BLaER1 (cell line): ENCODE measurements at regions not wholly inside any gene's neighbourhood (a gene's known extent, or its start where the extent isn't known, plus 50 kb on each side); places are given as distances from the start of the nearest gene placed in this dataset.
"Not testable (repeated sequence)": the region's sequence is repeated elsewhere in the genome, so short reads cannot be mapped to it uniquely, and the experiment has no call there.

ENCODE experiments used
- H3K27ac ChIP-seq: shearing (Covaris generic); formaldehyde crosslinking; 2 replicates; pipeline ENCODE4 v1.8.1; 2022
- H3K27me3 ChIP-seq: shearing (Covaris generic); formaldehyde crosslinking; 2 replicates; pipeline ENCODE4 v1.8.1; 2022
- H3K36me3 ChIP-seq: shearing (Covaris generic); formaldehyde crosslinking; 2 replicates; pipeline ENCODE4 v1.8.1; 2022
- H3K4me1 ChIP-seq: shearing (Covaris generic); formaldehyde crosslinking; 2 replicates; pipeline ENCODE4 v1.8.1; 2022
- H3K4me2 ChIP-seq: shearing (Covaris generic); formaldehyde crosslinking; 2 replicates; pipeline ENCODE4 v1.8.1; 2022
- H3K4me3 ChIP-seq: shearing (Covaris generic); formaldehyde crosslinking; 2 replicates; pipeline ENCODE4 v1.8.1; 2022
- H3K9ac ChIP-seq: shearing (Covaris generic); formaldehyde crosslinking; 2 replicates; pipeline ENCODE4 v1.8.1; 2022
- H3K9me3 ChIP-seq: shearing (Covaris generic); formaldehyde crosslinking; 2 replicates; pipeline ENCODE4 v1.8.1; 2022
- H4K20me1 ChIP-seq: shearing (Covaris generic); formaldehyde crosslinking; 2 replicates; pipeline ENCODE4 v1.8.1; 2022

DNA sequence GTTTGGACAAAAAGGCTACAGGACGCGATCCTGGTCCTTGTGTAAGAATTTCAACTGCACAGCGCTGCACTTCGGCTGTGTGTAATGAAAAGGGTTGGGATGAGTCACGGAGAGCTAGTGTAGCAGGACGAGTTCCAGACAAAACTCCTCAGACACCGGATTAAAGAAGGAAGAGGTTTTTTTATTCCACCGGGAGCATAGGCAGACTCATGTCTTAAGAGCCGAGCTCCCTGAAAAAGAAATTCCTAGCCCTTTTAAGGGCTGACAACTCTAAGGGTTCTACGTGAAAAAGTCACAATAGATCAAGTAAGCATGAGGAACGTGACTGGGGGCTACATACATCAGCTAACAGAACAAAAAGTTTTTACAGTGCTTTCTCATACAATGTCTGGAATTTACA is 54.8 kb upstream of the FAM90A1 start:
- not testable (repeated sequence) for H3K27ac ChIP-seq, H3K9me3 ChIP-seq, H3K4me1 ChIP-seq, H3K27me3 ChIP-seq, H4K20me1 ChIP-seq, H3K36me3 ChIP-seq, H3K4me3 ChIP-seq, H3K4me2 ChIP-seq, H3K9ac ChIP-seq

DNA sequence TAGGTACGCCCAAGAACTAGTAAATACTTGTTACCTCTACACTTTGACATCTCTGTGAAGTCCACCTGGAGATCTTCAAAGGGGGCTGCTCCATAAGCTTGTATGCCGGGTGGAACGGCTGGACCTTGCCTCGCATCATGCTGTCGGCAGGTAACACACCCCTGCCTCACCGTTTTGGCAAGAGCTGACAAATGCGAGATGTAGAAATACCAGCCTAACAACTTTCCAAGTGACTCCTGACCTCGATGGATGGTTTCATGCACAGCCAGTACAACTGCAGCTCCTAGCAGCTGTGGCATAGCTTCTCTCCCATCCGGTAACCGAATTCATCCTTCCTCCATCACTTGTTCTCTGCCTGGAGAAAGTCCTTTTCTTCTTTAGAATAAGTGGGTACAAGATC is 58.3 kb upstream of the FAM90A1 start:
- H3K27ac ChIP-seq, H4K20me1 ChIP-seq, H3K4me2 ChIP-seq: not testable (repeated sequence)

DNA sequence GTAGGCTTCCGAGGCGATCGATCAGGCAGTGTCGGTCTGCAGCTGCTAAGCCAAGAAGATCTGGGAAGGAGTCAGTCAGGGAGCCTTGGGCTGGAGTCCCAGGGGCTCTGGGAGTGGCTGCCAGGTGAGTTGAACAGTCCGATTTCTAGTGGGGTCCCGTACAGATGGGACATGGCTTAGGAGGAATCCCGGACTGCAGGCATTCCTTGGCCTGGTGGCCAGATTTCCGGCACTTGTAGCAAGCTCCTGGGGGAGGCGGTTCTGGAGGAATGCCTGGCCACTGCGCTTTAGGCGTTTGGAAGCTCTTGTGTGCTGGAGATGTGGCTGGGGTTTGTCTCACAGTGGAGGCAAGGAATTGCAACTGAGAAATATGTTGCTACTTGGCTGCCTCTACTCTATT is 64.3 kb upstream of the FAM90A1 start:
- not testable (repeated sequence) for H4K20me1 ChIP-seq, H3K9ac ChIP-seq, H3K36me3 ChIP-seq, H3K4me3 ChIP-seq, H3K27me3 ChIP-seq, H3K4me2 ChIP-seq, H3K4me1 ChIP-seq, H3K9me3 ChIP-seq, H3K27ac ChIP-seq

More for the DNA sequence above, 58.3 kb upstream of the FAM90A1 start:
- H3K36me3 ChIP-seq, H3K4me3 ChIP-seq, H3K9me3 ChIP-seq, H3K4me1 ChIP-seq, H3K27me3 ChIP-seq, H3K9ac ChIP-seq: not testable (repeated sequence)

DNA sequence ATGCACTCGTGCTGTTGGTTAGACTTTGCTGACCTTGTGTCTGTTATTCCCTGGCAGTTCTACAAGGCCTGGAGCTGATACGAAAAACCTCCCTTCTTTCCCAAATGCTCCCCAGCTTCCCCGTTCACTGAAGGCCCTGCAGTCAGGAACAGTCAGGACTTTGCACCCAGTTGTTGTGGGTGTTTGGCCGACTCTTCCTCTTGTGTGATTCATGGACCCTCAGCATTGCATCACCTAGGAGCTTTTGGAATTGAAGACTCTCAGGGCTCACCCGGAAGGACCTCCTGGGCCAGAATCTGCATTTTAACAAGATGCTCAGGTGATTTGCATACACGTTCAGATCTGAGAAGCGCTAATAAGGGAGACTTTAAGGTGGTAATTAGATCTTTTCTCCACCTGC is 67.2 kb upstream of the FAM90A1 start:
- H3K4me3 ChIP-seq, H4K20me1 ChIP-seq, H3K9ac ChIP-seq, H3K36me3 ChIP-seq, H3K27ac ChIP-seq, H3K27me3 ChIP-seq, H3K4me2 ChIP-seq, H3K9me3 ChIP-seq, H3K4me1 ChIP-seq: not testable (repeated sequence)

DNA sequence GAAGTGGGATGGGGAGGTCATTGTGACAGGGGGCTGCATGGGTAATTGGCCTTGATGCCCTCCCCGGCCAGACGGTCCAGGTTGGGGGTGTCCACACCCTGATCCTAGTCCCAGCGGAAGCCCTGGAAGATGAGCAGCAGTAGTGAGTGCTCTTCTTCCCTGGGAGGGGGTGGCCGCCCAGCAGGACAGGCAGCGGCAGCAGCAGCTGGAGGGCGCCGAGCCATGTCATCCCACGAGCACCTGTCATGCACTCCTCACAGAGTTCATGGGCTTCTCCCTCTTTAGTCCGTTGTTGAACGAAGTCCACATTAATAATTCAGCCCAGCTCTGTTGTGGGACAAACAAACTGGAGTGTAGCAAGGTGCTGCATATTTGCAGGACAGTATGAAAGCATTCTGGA is 81.2 kb upstream of the FAM90A1 start:
- H3K4me2 ChIP-seq, H3K36me3 ChIP-seq, H3K9me3 ChIP-seq, H3K9ac ChIP-seq, H3K27me3 ChIP-seq, H4K20me1 ChIP-seq, H3K4me3 ChIP-seq, H3K4me1 ChIP-seq, H3K27ac ChIP-seq: not testable (repeated sequence)

DNA sequence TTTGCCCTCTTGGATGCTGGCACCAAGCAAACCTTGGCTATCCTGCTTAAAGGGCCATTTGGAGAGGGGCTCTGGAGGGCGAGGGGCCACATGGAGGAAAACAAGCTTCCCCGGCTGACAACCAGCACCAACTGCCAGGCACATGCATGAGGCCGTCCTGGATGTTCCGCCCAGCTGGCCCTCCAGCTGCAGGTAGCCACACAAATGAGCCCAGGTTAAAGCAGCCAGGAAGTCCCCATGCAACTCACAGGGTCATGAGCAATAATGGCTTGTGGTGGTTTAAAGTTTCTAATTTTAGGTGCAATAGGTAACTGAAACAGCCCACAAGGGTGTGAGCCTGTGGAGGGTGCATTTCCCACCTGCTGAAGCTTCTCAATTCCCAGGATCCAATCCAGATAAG is 88.6 kb upstream of the FAM90A1 start:
- not testable (repeated sequence) for H3K9me3 ChIP-seq, H3K27ac ChIP-seq, H3K4me3 ChIP-seq, H3K36me3 ChIP-seq, H3K9ac ChIP-seq, H3K27me3 ChIP-seq, H3K4me2 ChIP-seq, H4K20me1 ChIP-seq
- H3K4me1 ChIP-seq = peaks cover 23% of the 10 kb centered on the region

DNA sequence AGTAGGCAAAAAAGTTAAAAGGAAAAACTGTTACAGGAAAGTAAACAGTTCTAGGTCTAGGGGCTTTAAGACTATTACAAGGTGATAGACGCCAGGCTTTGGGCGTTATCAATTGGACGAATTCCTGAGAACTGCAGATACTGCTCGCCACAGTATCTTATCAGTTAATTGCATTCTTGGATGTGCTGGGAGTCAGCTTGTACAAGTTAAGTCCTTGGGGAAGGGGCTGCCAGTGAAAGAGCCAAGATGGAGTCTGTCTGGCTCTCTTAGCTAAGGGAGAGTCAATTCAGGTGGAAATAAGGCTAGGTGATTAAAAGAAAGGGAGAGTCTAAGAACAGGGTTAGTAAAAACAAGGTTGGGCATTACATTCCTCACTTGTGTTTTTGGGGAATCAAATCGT is 90.3 kb upstream of the FAM90A1 start:
- H3K4me2 ChIP-seq, H3K9ac ChIP-seq, H3K27ac ChIP-seq, H3K9me3 ChIP-seq, H3K36me3 ChIP-seq, H3K27me3 ChIP-seq, H4K20me1 ChIP-seq, H3K4me3 ChIP-seq: not testable (repeated sequence)
- peaks cover 23% of the 10 kb centered on the region for H3K4me1 ChIP-seq

DNA sequence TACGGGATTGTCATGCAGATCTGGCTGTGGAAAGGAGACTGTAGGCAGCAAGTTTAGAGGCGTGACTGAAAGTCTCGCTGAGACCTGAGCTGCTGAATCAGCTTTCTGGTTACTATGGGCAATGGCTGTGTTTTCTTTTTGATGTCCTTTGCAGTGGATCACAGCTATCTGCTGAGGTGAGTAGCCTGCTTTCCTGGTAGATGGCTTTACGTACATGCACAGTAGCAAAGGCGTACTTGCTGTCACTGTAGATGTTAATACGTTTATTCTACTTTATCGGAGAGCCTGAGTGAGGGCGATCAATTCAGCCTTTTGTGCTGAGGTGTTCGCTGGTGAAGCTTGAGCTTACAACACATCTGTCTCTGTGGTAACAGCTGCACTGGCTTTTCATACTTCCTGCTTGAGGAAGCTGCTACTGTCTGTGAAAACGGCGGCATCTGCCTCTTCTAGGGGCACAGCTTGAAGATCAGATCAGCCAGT is 92.9 kb upstream of the FAM90A1 start:
- H4K20me1 ChIP-seq, H3K36me3 ChIP-seq, H3K27me3 ChIP-seq, H3K4me3 ChIP-seq, H3K9me3 ChIP-seq: not testable (repeated sequence)
- Histone ChIP-seq H3K4me2 (peak overlapping the region; percentile 78), H3K4me1 (peaks cover 22% of the 10 kb centered on the region), H3K27ac (peak overlapping the region; percentile 65; the same call in 1 of the 2 replicates), H3K9ac (peak overlapping the region; percentile 55; the same call in 1 of the 2 replicates)

DNA sequence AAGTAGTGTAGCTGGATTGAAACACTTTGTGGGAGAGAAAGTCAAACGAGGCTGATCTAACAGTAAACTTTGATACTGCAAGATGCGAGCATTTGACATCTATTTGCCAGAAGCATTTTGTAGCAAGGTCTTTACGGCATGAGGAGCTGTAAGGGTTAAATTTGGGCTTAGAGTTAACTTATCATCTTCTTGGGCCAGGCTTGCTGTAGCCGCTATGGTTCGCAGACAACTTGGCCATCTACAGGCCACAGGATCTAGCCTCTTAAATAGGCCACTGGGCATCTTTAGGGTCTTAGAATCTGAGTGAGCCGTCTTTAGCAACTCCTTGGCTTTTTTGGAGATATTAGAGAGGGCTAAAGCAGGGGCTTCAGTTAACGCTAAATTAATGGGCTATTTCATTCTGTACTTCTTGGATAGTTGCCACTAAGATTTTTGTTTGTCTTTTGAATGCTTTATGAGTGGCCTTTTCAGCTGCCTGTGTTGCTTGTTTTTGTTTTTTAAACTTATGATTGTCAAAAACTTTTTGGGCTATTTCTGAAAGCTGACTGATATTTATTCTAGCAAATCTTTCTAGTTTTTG is 93.5 kb upstream of the FAM90A1 start:
- H3K4me1 ChIP-seq = peaks cover 22% of the 10 kb centered on the region
- not testable (repeated sequence) for H3K27me3 ChIP-seq, H3K9me3 ChIP-seq, H4K20me1 ChIP-seq, H3K4me3 ChIP-seq, H3K36me3 ChIP-seq
- peak overlapping the region; percentile 48 for H3K9ac ChIP-seq
- H3K27ac ChIP-seq = peak overlapping the region; percentile 65
- H3K4me2 ChIP-seq = peak overlapping the region; percentile 78

DNA sequence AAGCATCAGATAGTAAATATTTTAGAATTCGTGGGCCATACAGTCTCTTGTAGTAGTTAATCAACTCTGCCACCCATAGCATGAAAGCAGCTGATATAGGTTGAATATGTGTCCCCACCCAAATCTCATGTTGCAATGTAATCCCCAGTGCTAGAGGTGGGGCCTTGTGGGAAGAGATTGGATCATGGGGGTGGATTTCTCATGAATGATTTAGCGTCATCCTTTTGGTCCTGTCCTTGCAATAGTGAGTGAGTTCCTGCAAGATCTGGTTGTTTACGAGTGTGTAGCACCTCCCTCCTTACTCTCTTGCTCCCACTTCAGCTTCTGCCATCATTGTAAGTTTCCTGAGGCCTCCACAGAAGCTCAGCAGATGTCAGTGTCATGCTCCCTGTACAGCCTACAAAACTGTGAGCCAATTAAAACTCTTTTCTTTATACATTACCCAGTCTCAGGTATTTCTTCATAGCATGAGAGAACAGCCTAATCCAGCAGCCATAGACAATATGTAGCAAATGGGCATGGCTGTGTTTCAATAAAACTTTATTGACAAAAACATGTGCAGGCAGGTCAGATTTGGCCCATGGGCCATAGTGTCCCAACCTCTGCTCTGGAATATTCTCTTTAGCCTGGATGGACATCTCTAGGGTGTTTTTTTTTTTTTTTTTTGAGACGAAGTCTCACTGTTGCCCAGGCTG is 97.9 kb upstream of the FAM90A1 start:
- peaks cover 12% of the 10 kb centered on the region for H3K4me1 ChIP-seq
- not testable (repeated sequence) for H3K4me3 ChIP-seq, H3K9ac ChIP-seq, H3K36me3 ChIP-seq, H3K27me3 ChIP-seq, H3K27ac ChIP-seq, H4K20me1 ChIP-seq, H3K9me3 ChIP-seq, H3K4me2 ChIP-seq

DNA sequence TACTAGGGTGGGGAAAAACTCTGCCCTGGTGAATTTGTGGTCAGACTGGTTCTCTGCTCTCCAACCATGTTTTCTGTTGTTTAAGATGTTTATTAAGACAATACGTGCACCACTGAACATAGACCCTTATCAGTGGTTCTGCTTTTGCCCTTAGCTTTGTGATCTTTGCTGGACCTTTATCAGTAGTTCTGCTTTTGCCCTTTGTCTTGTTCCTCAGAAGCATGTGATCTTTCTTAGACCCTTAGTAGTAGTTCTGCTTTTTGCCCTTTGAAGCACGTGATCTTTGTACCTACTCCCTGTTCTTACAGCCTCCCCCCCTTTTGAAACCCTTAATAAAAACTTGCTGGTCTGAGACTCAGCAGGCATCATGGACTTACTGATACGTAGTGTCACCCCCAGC is 101.4 kb upstream of the FAM90A1 start:
- not testable (repeated sequence) for H3K36me3 ChIP-seq, H3K4me3 ChIP-seq, H3K9me3 ChIP-seq, H3K27me3 ChIP-seq, H3K4me2 ChIP-seq, H3K4me1 ChIP-seq, H3K27ac ChIP-seq, H4K20me1 ChIP-seq, H3K9ac ChIP-seq

DNA sequence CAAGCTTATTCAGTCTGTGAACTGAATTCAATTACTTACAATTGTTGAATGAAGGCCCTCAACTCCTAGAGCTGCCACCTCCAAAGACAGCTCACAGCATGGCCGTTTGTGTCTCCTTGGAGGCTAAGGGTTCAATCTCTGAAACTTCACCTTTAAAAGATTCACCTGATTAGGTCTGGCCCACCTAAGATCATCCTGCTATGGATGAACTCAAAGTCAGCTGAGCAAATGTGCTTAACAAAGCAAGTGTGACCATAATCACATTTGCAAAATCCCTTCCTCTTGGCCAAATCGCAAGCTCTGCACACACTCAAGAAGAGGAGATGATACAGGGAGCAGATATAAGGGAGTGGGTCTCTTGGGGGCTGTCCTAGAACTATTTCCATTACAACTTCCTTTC is 105.0 kb upstream of the FAM90A1 start:
- H3K9ac ChIP-seq, H3K4me1 ChIP-seq, H3K9me3 ChIP-seq, H3K4me3 ChIP-seq, H3K27me3 ChIP-seq, H4K20me1 ChIP-seq, H3K36me3 ChIP-seq, H3K4me2 ChIP-seq, H3K27ac ChIP-seq: not testable (repeated sequence)

DNA sequence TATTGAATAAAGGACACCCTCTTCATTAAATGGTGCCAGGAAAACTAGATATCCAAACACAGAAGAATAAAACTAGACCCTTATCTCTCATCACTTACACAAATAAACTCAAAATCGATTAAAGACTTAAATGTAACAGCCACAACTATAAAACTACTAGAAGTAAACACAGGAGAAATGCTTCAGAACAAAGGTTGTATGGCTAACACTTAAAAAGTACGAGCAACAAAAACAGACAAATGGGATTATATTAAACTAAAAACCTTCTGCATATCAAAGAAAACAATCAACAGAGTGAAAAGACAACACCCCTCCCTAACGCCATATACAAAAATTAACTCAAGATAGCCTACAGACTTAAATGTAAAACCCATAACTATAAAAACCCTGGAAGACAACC is 104.7 kb upstream of the CLEC6A start:
- H3K36me3 ChIP-seq, H4K20me1 ChIP-seq, H3K27me3 ChIP-seq, H3K9ac ChIP-seq, H3K4me3 ChIP-seq, H3K9me3 ChIP-seq, H3K4me2 ChIP-seq, H3K27ac ChIP-seq: not testable (repeated sequence)
- peaks cover 11% of the 10 kb centered on the region for H3K4me1 ChIP-seq

DNA sequence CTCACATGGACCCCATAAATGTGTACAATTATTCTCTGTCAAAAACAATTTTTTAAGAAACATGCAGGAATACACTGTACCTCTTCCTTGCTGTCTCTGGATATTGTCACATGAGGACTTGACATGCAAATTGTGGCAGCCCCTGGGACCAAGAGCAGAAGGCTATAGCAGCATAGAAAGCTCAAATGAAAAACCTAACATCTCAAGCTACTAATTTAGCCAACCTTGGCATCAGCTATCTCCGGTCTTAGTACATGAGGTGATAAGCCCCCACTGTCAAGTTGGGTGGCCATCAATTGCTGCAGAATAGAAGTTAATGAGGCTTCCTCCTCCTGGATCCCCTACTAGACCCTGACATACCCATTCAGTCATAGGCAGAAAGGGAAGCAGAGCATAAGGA is 101.0 kb upstream of the CLEC6A start:
- not testable (repeated sequence) for H4K20me1 ChIP-seq, H3K36me3 ChIP-seq, H3K4me3 ChIP-seq, H3K9ac ChIP-seq, H3K27me3 ChIP-seq, H3K9me3 ChIP-seq, H3K27ac ChIP-seq
- Histone ChIP-seq H3K4me2 (peak overlapping the region; percentile 50; the same call in 1 of the 2 replicates), H3K4me1 (peaks cover 11% of the 10 kb centered on the region)

DNA sequence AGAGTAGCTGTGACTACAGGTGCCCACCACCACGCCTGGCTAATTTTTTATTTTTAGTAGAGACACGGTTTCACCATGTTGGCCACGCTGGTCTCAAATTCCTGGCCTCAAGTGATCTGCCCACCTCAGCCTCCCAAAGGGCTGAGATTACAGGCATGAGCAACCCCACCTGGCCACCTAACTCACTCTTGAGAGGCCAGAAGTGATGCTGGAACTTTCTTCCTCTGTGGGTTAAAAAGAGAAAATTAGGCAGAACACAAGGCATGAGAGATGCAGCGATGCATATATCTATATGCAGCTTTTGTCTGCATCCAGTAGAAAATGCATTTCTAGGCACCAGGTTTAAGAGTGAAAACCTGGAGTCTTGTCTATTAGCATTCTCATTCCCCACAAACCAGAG is 100.2 kb upstream of the CLEC6A start:
- H3K9ac ChIP-seq, H3K27me3 ChIP-seq, H3K36me3 ChIP-seq, H4K20me1 ChIP-seq, H3K9me3 ChIP-seq, H3K4me3 ChIP-seq, H3K27ac ChIP-seq: not testable (repeated sequence)
- Histone ChIP-seq H3K4me1 (peaks cover 11% of the 10 kb centered on the region), H3K4me2 (peak overlapping the region; percentile 50)
